H1 (cell line): ENCODE measurements at regions not wholly inside any gene's neighbourhood (a gene's known extent, or its start where the extent isn't known, plus 50 kb on each side); places are given as distances from the start of the nearest gene placed in this dataset.

ENCODE experiments used
- SIX5 ChIP-seq: IDR thresholded peaks from 2 replicates; pipeline ENCODE4 v1.6.1; 2011; ENCODE audit warnings: mild to moderate bottlenecking, low read depth, low read length
- TF ChIP-seq, protein P1 (sequence below), 3 experiments: IDR thresholded peaks; 1 replicate in 2 of 3; 2 replicates in 1 of 3; pipeline versions ENCODE4 v1.5.1 to v1.6.1; 2011; ENCODE audit warnings: low read length in 3 of 3, mild to moderate bottlenecking in 3 of 3, inconsistent platforms in 2 of 3, low read depth in 1 of 3, moderate library complexity in 1 of 3; ENCODE audit not compliant: insufficient read depth in 1 of 3; ENCODE audit errors: control extremely low read depth in 1 of 3

DNA sequence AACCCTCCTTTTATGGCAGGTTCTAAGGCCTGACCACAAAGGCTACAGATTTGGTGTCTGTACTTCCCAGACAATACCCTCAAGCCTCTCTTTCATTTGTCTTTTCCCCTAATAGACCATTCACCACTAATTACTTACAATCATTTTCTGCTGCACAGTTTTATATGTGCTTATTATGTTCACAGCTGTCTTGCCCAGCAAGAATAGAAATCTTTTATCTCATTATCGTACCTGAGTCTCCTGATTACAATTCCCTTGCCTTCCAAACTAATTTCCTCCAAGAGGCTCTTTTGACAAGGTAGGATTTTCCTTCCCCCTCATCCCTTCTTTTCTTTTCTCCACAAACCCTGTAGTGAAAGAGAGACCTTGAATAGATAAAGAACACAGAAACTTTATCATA is 352.5 kb upstream of the FMR1 start (continued):
- TF ChIP-seq, protein P1, sequence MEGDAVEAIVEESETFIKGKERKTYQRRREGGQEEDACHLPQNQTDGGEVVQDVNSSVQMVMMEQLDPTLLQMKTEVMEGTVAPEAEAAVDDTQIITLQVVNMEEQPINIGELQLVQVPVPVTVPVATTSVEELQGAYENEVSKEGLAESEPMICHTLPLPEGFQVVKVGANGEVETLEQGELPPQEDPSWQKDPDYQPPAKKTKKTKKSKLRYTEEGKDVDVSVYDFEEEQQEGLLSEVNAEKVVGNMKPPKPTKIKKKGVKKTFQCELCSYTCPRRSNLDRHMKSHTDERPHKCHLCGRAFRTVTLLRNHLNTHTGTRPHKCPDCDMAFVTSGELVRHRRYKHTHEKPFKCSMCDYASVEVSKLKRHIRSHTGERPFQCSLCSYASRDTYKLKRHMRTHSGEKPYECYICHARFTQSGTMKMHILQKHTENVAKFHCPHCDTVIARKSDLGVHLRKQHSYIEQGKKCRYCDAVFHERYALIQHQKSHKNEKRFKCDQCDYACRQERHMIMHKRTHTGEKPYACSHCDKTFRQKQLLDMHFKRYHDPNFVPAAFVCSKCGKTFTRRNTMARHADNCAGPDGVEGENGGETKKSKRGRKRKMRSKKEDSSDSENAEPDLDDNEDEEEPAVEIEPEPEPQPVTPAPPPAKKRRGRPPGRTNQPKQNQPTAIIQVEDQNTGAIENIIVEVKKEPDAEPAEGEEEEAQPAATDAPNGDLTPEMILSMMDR (IDR thresholded peaks at IDR 0.05; ENCODE audit: control extremely low read depth in 1 of 3, insufficient read depth in 1 of 3, low read depth in 1 of 3, low read length in 3 of 3): no peak
- no peak for TF ChIP-seq SIX5
